ENCODE measurements at regions not wholly inside any gene's neighbourhood (a gene's known extent, or its start where the extent isn't known, plus 50 kb on each side); places are given as distances from the start of the nearest gene placed in this dataset.

DNA sequence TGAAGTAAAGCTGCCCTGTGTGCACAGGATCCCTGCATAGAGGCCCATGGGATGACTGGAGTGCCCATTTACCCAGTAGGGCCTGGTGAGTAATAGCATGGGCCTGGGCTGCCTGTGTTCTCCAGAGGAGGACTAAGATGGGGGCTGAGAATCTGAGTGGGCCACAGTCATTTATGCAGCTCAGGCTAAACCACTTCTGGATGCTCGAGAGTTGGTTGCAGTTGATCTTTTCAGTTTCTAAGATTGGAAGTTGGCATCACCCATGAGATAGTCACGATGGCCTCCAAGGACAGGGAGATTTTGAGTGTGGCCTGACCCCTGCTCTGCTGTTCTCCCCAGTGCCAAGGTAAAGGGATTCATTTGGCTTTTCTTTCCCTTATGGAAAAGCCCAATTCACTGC, 179.1 kb upstream of the SPRED2 start:
- TF ChIP-seq POLR2A (IDR thresholded peaks at IDR 0.05) (no peak), EP300 (IDR thresholded peaks at IDR 0.05) (no peak)

Measured in suprapubic skin (tissue), 2 donors.